H1 (cell line): ENCODE measurements at regions not wholly inside any gene's neighbourhood (a gene's known extent, or its start where the extent isn't known, plus 50 kb on each side); places are given as distances from the start of the nearest gene placed in this dataset.

Source experiments
- CTCF ChIA-PET: fragments of 300-600 bp; sonication (Branson Sonifier 250); formaldehyde crosslinking; loops from one replicate; lab custom pipeline; 2021; ENCODE audit not compliant: partially characterized antibody; lab: Charles Lee
- POLR2A ChIA-PET: fragments of 300-600 bp; sonication (Branson Sonifier 250); formaldehyde crosslinking; loops from one replicate; lab custom pipeline; 2021; ENCODE audit warnings: inconsistent platforms; ENCODE audit not compliant: partially characterized antibody; lab: Charles Lee
- DNase-seq, 2 experiments: peaks; one replicate each; pipeline versions ENCODE4 v3.0.0 to v3.0.0-alpha.2; 2010 to 2022; ENCODE audit warnings: low spot score in 2 of 2, low read depth in 1 of 2, mixed read lengths in 1 of 2
- FAIRE-seq: peaks from 2 replicates; lab custom pipeline; 2011; peaks lifted over from hg19 to GRCh38; lab: Jason Lieb, UNC
- H2AFZ ChIP-seq: 2 replicates; pipeline ENCODE4 v1.8.1; 2012; ENCODE audit warnings: low read length, inconsistent platforms
- H2AK5ac ChIP-seq: 2 replicates; pipeline ENCODE4 v1.6.1; 2013; ENCODE audit warnings: low read depth, low read length
- H2BK120ac ChIP-seq: replicated peaks from 2 replicates; pipeline ENCODE3; 2013; ENCODE audit warnings: low read depth, low read length, inconsistent platforms
- H2BK12ac ChIP-seq: 2 replicates; pipeline ENCODE4 v1.6.1; 2013; ENCODE audit warnings: low read depth, low read length
- H2BK15ac ChIP-seq: 2 replicates; pipeline ENCODE4 v1.6.1; 2013; ENCODE audit warnings: low read length
- H2BK20ac ChIP-seq: 2 replicates; pipeline ENCODE4 v1.6.1; 2013; ENCODE audit warnings: low read length
- H2BK5ac ChIP-seq: 2 replicates; pipeline ENCODE4 v1.6.1; 2013; ENCODE audit warnings: low read depth, low read length
- H3K14ac ChIP-seq: 2 replicates; pipeline ENCODE4 v1.6.1; 2013; ENCODE audit warnings: inconsistent platforms; ENCODE audit not compliant: insufficient read length
- H3K18ac ChIP-seq: 2 replicates; pipeline ENCODE4 v1.6.1; 2013; ENCODE audit warnings: low read length; ENCODE audit errors: extremely low read depth
- H3K23ac ChIP-seq: 2 replicates; pipeline ENCODE4 v1.6.1; 2013; ENCODE audit warnings: inconsistent platforms; ENCODE audit not compliant: insufficient read length
- H3K23me2 ChIP-seq: 2 replicates; pipeline ENCODE4 v1.6.1; 2013; ENCODE audit warnings: low read depth, low read length
- H3K27ac ChIP-seq: 2 replicates; pipeline ENCODE4 v1.6.1; 2011; ENCODE audit warnings: low read depth, low read length, inconsistent platforms
- H3K27me3 ChIP-seq, 4 experiments: replicated peaks in 1 of 4; 1 replicate in 1 of 4; 2 replicates in 3 of 4; pipeline versions ENCODE4 v1.6.1 to v1.8.1; 2011 to 2013; ENCODE audit warnings: low read length in 3 of 4, mild to moderate bottlenecking in 3 of 4, inconsistent platforms in 2 of 4, mixed read lengths in 2 of 4, moderate library complexity in 1 of 4; ENCODE audit not compliant: control insufficient read depth in 3 of 4, insufficient read depth in 3 of 4; ENCODE audit errors: extremely low read depth in 1 of 4
- H3K36me3 ChIP-seq, 4 experiments: 2 replicates each; pipeline versions ENCODE4 v1.6.1 to v1.8.1; 2011 to 2013; ENCODE audit warnings: mild to moderate bottlenecking in 4 of 4, low read length in 3 of 4, moderate library complexity in 2 of 4, control low read depth in 1 of 4, inconsistent platforms in 1 of 4; ENCODE audit not compliant: insufficient read depth in 4 of 4, control insufficient read depth in 2 of 4
- H3K4ac ChIP-seq: replicated peaks from 2 replicates; pipeline ENCODE3; 2013; ENCODE audit warnings: low read length, low read depth, mixed read lengths, inconsistent platforms; ENCODE audit not compliant: insufficient read length
- H3K4me1 ChIP-seq, 4 experiments: replicated peaks in 1 of 4; 1 replicate in 1 of 4; 2 replicates in 3 of 4; pipeline versions ENCODE4 v1.6.1 to v1.8.1; 2011 to 2013; ENCODE audit warnings: low read length in 3 of 4, inconsistent platforms in 2 of 4, mixed read lengths in 1 of 4; ENCODE audit not compliant: insufficient read depth in 4 of 4, control insufficient read depth in 3 of 4
- H3K4me2 ChIP-seq, 2 experiments: 2 replicates each; pipeline versions ENCODE4 v1.6.1 to v1.8.1; 2011 to 2013; ENCODE audit warnings: low read depth in 2 of 2, low read length in 2 of 2, control low read depth in 1 of 2, inconsistent platforms in 1 of 2, mild to moderate bottlenecking in 1 of 2; ENCODE audit not compliant: insufficient read depth in 1 of 2
- H3K4me3 ChIP-seq, 4 experiments: fragments of 200-600, 300-600 bp in 1 of 4; sonication (generic), shearing (Covaris generic), sonication (Bioruptor Twin) in 1 of 4; 2 replicates each; pipeline versions ENCODE4 v1.5.1 to v1.8.1; 2011 to 2016; ENCODE audit warnings: low read length in 4 of 4, low read depth in 3 of 4, control low read depth in 2 of 4, inconsistent platforms in 2 of 4, mild to moderate bottlenecking in 2 of 4, mixed read lengths in 1 of 4, moderate library complexity in 1 of 4; ENCODE audit not compliant: insufficient read depth in 2 of 4; ENCODE audit errors: extremely low read depth in 1 of 4
- H3K56ac ChIP-seq: replicated peaks from 2 replicates; pipeline ENCODE3; 2013; ENCODE audit warnings: low read depth, mild to moderate bottlenecking, mixed read lengths, low read length, inconsistent platforms; ENCODE audit not compliant: insufficient read length
- H3K79me1 ChIP-seq: 2 replicates; pipeline ENCODE4 v1.6.1; 2013; ENCODE audit warnings: low read depth, low read length, control low read depth
- H3K79me2 ChIP-seq, 2 experiments: 2 replicates each; pipeline versions ENCODE4 v1.6.1 to v1.8.1; 2012 to 2013; ENCODE audit warnings: low read length in 2 of 2, mild to moderate bottlenecking in 2 of 2, inconsistent platforms in 1 of 2; ENCODE audit not compliant: insufficient read depth in 2 of 2, control insufficient read depth in 1 of 2
- H3K9ac ChIP-seq, 4 experiments: replicated peaks in 1 of 4; 1 replicate in 1 of 4; 2 replicates in 3 of 4; pipeline versions ENCODE4 v1.6.1 to v1.8.1; 2011 to 2013; ENCODE audit warnings: low read depth in 3 of 4, low read length in 3 of 4, control low read depth in 2 of 4, mild to moderate bottlenecking in 2 of 4, moderate library complexity in 2 of 4, inconsistent platforms in 1 of 4; ENCODE audit errors: extremely low read depth in 1 of 4
- H3K9me3 ChIP-seq, 2 experiments: 2 replicates each; pipeline versions ENCODE4 v1.6.1 to v1.8.1; 2012 to 2013; ENCODE audit warnings: mild to moderate bottlenecking in 2 of 2, moderate library complexity in 2 of 2, control low read depth in 1 of 2, inconsistent platforms in 1 of 2, low read depth in 1 of 2, low read length in 1 of 2, mixed read lengths in 1 of 2; ENCODE audit not compliant: insufficient read depth in 2 of 2
- H4K20me1 ChIP-seq, 2 experiments: replicated peaks in 1 of 2; 2 replicates each; pipeline versions ENCODE3 to v1.8.1; 2011 to 2013; ENCODE audit warnings: inconsistent platforms in 2 of 2, low read length in 2 of 2, mild to moderate bottlenecking in 1 of 2; ENCODE audit not compliant: insufficient read depth in 2 of 2, control insufficient read depth in 1 of 2
- H4K5ac ChIP-seq: 2 replicates; pipeline ENCODE4 v1.6.1; 2013; ENCODE audit warnings: low read length, low read depth, mixed read lengths, inconsistent platforms; ENCODE audit not compliant: insufficient read length
- H4K8ac ChIP-seq: 2 replicates; pipeline ENCODE4 v1.8.0; 2013; ENCODE audit warnings: mild to moderate bottlenecking, moderate library complexity, low read length, inconsistent platforms; ENCODE audit not compliant: insufficient read depth; ENCODE audit errors: extremely low read depth
- H4K91ac ChIP-seq: replicated peaks from 2 replicates; pipeline ENCODE3; 2013; ENCODE audit warnings: low read length, mixed read lengths, inconsistent platforms; ENCODE audit not compliant: insufficient read length
- CBX8 ChIP-seq: fragments of 300-800, 300-1000 bp; sonication (generic); IDR thresholded peaks from 2 replicates; pipeline ENCODE4 v1.7.1; 2016; ENCODE audit warnings: low read depth, low read length, borderline replicate concordance
- CHD2 ChIP-seq: IDR thresholded peaks from 2 replicates; pipeline ENCODE4 v1.6.1; 2012; ENCODE audit warnings: low read length, improper control_type of control experiment
- EGR1 ChIP-seq: IDR thresholded peaks from 2 replicates; pipeline ENCODE4 v1.6.1; 2011; ENCODE audit warnings: low read depth, low read length, borderline replicate concordance
- FOSL1 ChIP-seq: IDR thresholded peaks from 2 replicates; pipeline ENCODE4 v1.6.1; 2011; ENCODE audit warnings: mild to moderate bottlenecking, low read depth, low read length, moderate library complexity; ENCODE audit not compliant: insufficient read depth
- HDAC6 ChIP-seq: IDR thresholded peaks from one replicate; pipeline ENCODE4 v1.7.1; 2012; ENCODE audit warnings: low read depth, mild to moderate bottlenecking, inconsistent platforms, low read length, moderate library complexity
- KDM1A ChIP-seq: fragments of 200-600, 300-600 bp; sonication (generic); IDR thresholded peaks from 2 replicates; pipeline ENCODE4 v1.7.1; 2016; ENCODE audit warnings: mild to moderate bottlenecking, low read length, borderline replicate concordance
- whole genome bisulfite sequencing, 2 experiments: shearing (Covaris generic) in 1 of 2; methylation state at CpG; one replicate each; pipeline versions ENCODE4 v1.1.6 to v1.1.7; 2013 to 2015; ENCODE audit warnings: low lambda C conversion rate in 2 of 2, mixed read lengths in 2 of 2, inconsistent platforms in 1 of 2, low coverage in 1 of 2, missing lambda C conversion rate in 1 of 2; ENCODE audit not compliant: insufficient replicate concordance in 2 of 2, insufficient coverage in 1 of 2, insufficient read length in 1 of 2; ENCODE audit errors: extremely low coverage in 1 of 2, missing lambda C conversion rate in 1 of 2; 5-methylcytosine and 5-hydroxymethylcytosine counted together

DNA sequence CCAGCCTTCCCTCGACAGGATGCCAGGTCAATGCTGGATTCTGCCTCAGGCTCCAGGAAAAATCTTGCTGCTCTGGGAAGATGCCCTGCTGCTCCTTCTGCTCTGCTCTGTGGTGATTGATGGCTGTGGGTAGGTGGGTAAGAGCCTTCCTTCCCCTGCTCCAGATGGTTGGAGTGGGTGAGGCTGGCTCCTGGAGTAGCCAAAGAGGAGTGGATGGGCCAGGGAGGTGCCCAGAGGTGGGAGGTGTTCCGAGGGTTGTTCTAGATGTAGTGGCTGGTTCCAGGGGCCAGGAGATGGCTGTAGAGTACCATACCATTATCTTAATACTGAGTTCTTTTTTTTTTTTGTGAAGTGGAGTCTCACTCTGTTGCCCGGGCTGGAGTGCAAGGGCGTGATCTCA, 99.6 kb upstream of the THY1 start:
- Histone ChIP-seq H3K23ac (no peak overlapping the region), H3K27ac (no peak overlapping the region), H3K18ac (no peak overlapping the region), H2BK12ac (no peak overlapping the region), H3K14ac (no peak overlapping the region), H3K4ac (no peak overlapping the region), H3K36me3 (no peaks in the 10 kb centered on the region), H4K91ac (no peak overlapping the region), H3K4me3 (no peak overlapping the region), H3K23me2 (no peaks in the 10 kb centered on the region), H4K20me1 (peaks cover 0 to 4% of the 10 kb centered on the region in 2 experiments), H3K79me2 (no peaks in the 10 kb centered on the region), H3K9ac (no peak overlapping the region), H3K4me1 (no peaks in the 10 kb centered on the region; a peak in 1 of 7 replicates), H2BK120ac (no peak overlapping the region), H2BK5ac (no peak overlapping the region), H3K9me3 (no peaks in the 10 kb centered on the region), H4K8ac (no peak overlapping the region), H2BK15ac (no peak overlapping the region), H3K4me2 (no peak overlapping the region), H4K5ac (no peak overlapping the region), H2BK20ac (no peak overlapping the region), H3K79me1 (no peaks in the 10 kb centered on the region), H3K56ac (no peak overlapping the region), H2AFZ (no peak overlapping the region), H3K27me3 (no peaks in the 10 kb centered on the region), H2AK5ac (no peak overlapping the region)
- POLR2A ChIA-PET = interaction anchor here (1.3 kb wide), 1 partner anchor 9 kb away, joined by 3 read pairs; no protein-coding TSS in a partner anchor
- CTCF ChIA-PET = interaction anchor here (1.2 to 6.2 kb wide), 8 partner anchors 11 to 42 kb away, joined by 4 to 92 read pairs (median 7); no protein-coding TSS in a partner anchor
- WGBS, 2 experiments = 95% methylated on average over 3 of the region's 4 CpGs; no CpG with 5 or more reads in 1 of the 2 experiments
- DNase-seq (no peak), FAIRE-seq (no peak)
- no peak for TF ChIP-seq EGR1
- TF ChIP-seq CHD2 = no peak
- TF ChIP-seq HDAC6 = no peak
- TF ChIP-seq CBX8 = no peak
- TF ChIP-seq FOSL1 = no peak
- TF ChIP-seq KDM1A = no peak
